Neuronal stem cell (in vitro differentiated cells): ENCODE measurements at regions not wholly inside any gene's neighbourhood (a gene's known extent, or its start where the extent isn't known, plus 50 kb on each side); places are given as distances from the start of the nearest gene placed in this dataset.

Experiments used
- DNase-seq: peaks from one replicate; pipeline ENCODE4 v3.0.0-alpha.2; 2013; ENCODE audit warnings: low spot score
- H2AFZ ChIP-seq: one replicate; pipeline ENCODE4 v1.6.1; 2013; ENCODE audit warnings: mild to moderate bottlenecking, low read length, inconsistent platforms
- H2AK5ac ChIP-seq: 2 replicates; pipeline ENCODE4 v1.6.1; 2013; ENCODE audit warnings: low read depth, mild to moderate bottlenecking, inconsistent platforms, low read length, moderate library complexity, mixed read lengths
- H2BK120ac ChIP-seq: 2 replicates; pipeline ENCODE4 v1.6.1; 2013; ENCODE audit warnings: low read depth, mild to moderate bottlenecking, inconsistent platforms, low read length, moderate library complexity, mixed read lengths
- H2BK12ac ChIP-seq: one replicate; pipeline ENCODE4 v1.6.1; 2013; ENCODE audit warnings: low read length, inconsistent platforms
- H2BK15ac ChIP-seq: 2 replicates; pipeline ENCODE4 v1.6.1; 2013; ENCODE audit warnings: mild to moderate bottlenecking, low read length, inconsistent platforms, mixed read lengths
- H2BK5ac ChIP-seq: one replicate; pipeline ENCODE4 v1.6.1; 2013; ENCODE audit warnings: inconsistent platforms, mild to moderate bottlenecking, low read length, moderate library complexity
- H3K14ac ChIP-seq: one replicate; pipeline ENCODE4 v1.6.1; 2013; ENCODE audit warnings: low read length, inconsistent platforms
- H3K18ac ChIP-seq: 2 replicates; pipeline ENCODE4 v1.6.1; 2013; ENCODE audit warnings: low read length, inconsistent platforms
- H3K23ac ChIP-seq: 2 replicates; pipeline ENCODE4 v1.6.1; 2013; ENCODE audit warnings: low read depth, mild to moderate bottlenecking, mixed read lengths, low read length, inconsistent platforms; ENCODE audit not compliant: poor library complexity
- H3K27ac ChIP-seq: replicated peaks from 3 replicates; pipeline ENCODE4 v1.5.1; 2013; ENCODE audit warnings: low read length, inconsistent platforms
- H3K27me3 ChIP-seq, 3 experiments: 2 replicates each; pipeline ENCODE4 v1.6.1; 2013; ENCODE audit warnings: low read length in 3 of 3, mild to moderate bottlenecking in 2 of 3, inconsistent platforms in 1 of 3, low read depth in 1 of 3, mixed read lengths in 1 of 3, moderate library complexity in 1 of 3; ENCODE audit not compliant: control insufficient read depth in 3 of 3, insufficient read depth in 3 of 3
- H3K36me3 ChIP-seq, 2 donors: replicated peaks in 1 of 2; 2 replicates each; pipeline ENCODE4 v1.6.1; 2013; ENCODE audit warnings: low read length in 2 of 2; ENCODE audit not compliant: control insufficient read depth in 2 of 2, insufficient read depth in 2 of 2
- H3K4ac ChIP-seq: 2 replicates; pipeline ENCODE4 v1.6.1; 2013; ENCODE audit warnings: inconsistent platforms, mild to moderate bottlenecking, low read length, moderate library complexity
- H3K4me1 ChIP-seq, 2 donors: 1 replicate in 1 of 2; 2 replicates in 1 of 2; pipeline ENCODE4 v1.6.1; 2013; ENCODE audit warnings: low read length in 2 of 2, low read depth in 1 of 2; ENCODE audit not compliant: control insufficient read depth in 2 of 2, insufficient read depth in 1 of 2
- H3K4me2 ChIP-seq: one replicate; pipeline ENCODE4 v1.6.1; 2013; ENCODE audit warnings: mild to moderate bottlenecking, low read length, inconsistent platforms; ENCODE audit not compliant: insufficient read depth, poor library complexity, severe bottlenecking
- H3K4me3 ChIP-seq, 2 donors: 2 replicates each; pipeline ENCODE4 v1.5.1; 2013; ENCODE audit warnings: low read length in 2 of 2, mild to moderate bottlenecking in 2 of 2, inconsistent platforms in 1 of 2, moderate library complexity in 1 of 2
- H3K79me1 ChIP-seq: one replicate; pipeline ENCODE4 v1.6.1; 2013; ENCODE audit warnings: low read depth, mild to moderate bottlenecking, inconsistent platforms, low read length, moderate library complexity
- H3K9ac ChIP-seq: one replicate; pipeline ENCODE4 v1.6.1; 2013; ENCODE audit warnings: mild to moderate bottlenecking, low read depth, low read length, inconsistent platforms; ENCODE audit not compliant: poor library complexity
- H3K9me3 ChIP-seq, 2 donors: replicated peaks in 1 of 2; 2 replicates each; pipeline versions ENCODE3 to v1.6.1; 2013; ENCODE audit warnings: low read length in 2 of 2, mild to moderate bottlenecking in 2 of 2, inconsistent platforms in 1 of 2, low read depth in 1 of 2, mixed read lengths in 1 of 2, moderate library complexity in 1 of 2; ENCODE audit not compliant: control insufficient read depth in 2 of 2, insufficient read depth in 1 of 2
- H4K8ac ChIP-seq: one replicate; pipeline ENCODE4 v1.6.1; 2013; ENCODE audit warnings: low read depth, mild to moderate bottlenecking, inconsistent platforms, low read length, moderate library complexity
- H4K91ac ChIP-seq: one replicate; pipeline ENCODE4 v1.6.1; 2013; ENCODE audit warnings: low read length, low read depth, mild to moderate bottlenecking, inconsistent platforms; ENCODE audit not compliant: poor library complexity
- WGBS, 2 donors: extraction: QIAGEN DNeasy Blood & Tissue Kit; methylation state at CpG; one replicate each; pipeline ENCODE4 v1.1.7; 2013; ENCODE audit warnings: missing lambda C conversion rate in 2 of 2, mixed read lengths in 1 of 2; ENCODE audit not compliant: insufficient read length in 2 of 2, insufficient replicate concordance in 1 of 2; ENCODE audit errors: extremely low coverage in 2 of 2; 5-methylcytosine and 5-hydroxymethylcytosine counted together

DNA sequence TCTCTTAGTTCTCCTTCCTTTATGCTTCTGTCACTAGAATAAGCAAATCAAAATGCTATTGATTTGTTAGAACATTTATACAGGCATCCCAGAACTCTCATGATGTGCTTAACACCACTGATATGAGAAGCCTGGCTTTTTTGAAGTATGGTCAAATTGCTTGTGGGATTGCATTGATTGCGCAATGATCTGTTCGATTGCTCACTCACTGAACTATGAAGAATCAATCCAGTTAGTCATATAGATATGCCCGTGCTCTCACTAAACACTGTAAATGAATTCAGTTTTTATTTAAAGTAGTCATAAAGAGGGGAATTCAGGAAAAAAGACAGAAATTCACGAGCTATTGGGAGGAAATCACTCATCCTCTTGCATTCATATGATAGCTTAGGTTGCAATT lies 1237.8 kb downstream of the SUCLG1 start:
- no peak for DNase-seq

DNA sequence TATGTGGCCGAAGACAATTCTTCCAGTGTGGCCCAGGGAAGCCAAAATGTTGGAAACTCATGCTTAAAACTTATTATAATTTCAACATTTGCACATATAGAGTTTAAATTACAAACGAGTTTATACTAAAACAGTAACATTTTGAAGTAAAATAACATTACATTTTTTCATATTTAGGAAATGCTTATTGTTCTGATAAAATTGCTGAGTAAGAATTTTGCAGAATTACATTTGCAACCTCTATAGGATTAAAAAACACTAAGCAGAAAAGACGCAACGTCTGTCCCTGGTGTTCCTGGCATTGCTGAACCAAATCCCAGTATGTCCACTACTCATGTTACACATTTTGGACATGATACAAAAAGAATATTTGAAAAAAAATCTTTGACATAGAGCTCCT lies 1241.2 kb downstream of the SUCLG1 start:
- no peak overlapping the region for H3K27ac ChIP-seq
- no peaks in the 10 kb centered on the region for H3K36me3 ChIP-seq
- no peaks in the 10 kb centered on the region for H3K27me3 ChIP-seq
- H3K4me3 ChIP-seq = no peak overlapping the region
- no peaks in the 10 kb centered on the region for H3K9me3 ChIP-seq
- H2BK120ac ChIP-seq = no peak overlapping the region
- no peak overlapping the region for H3K23ac ChIP-seq
- no peak for DNase-seq
- H4K8ac ChIP-seq = no peak overlapping the region
- H2AFZ ChIP-seq = no peak overlapping the region
- no CpG with 5 or more reads among the region's 4 CpGs for WGBS, 2 donors
- H2AK5ac ChIP-seq = no peak overlapping the region
- no peaks in the 10 kb centered on the region for H3K79me1 ChIP-seq
- no peak overlapping the region for H4K91ac ChIP-seq
- H3K4me1 ChIP-seq = no peaks in the 10 kb centered on the region
- H2BK12ac ChIP-seq = no peak overlapping the region
- H2BK15ac ChIP-seq = no peak overlapping the region
- H3K4me2 ChIP-seq = no peak overlapping the region
- H3K9ac ChIP-seq = no peak overlapping the region
- H3K4ac ChIP-seq = no peak overlapping the region
- H3K14ac ChIP-seq = no peak overlapping the region
- H2BK5ac ChIP-seq = no peak overlapping the region
- no peak overlapping the region for H3K18ac ChIP-seq

More for the DNA sequence above, 1237.8 kb downstream of the SUCLG1 start:
- Histone ChIP-seq H3K9me3 (no peaks in the 10 kb centered on the region), H2BK15ac (no peak overlapping the region), H2BK12ac (no peak overlapping the region), H3K27ac (no peak overlapping the region), H3K79me1 (no peaks in the 10 kb centered on the region), H3K36me3 (no peaks in the 10 kb centered on the region), H3K4ac (no peak overlapping the region), H3K27me3 (no peaks in the 10 kb centered on the region), H3K4me3 (no peak overlapping the region), H3K14ac (no peak overlapping the region), H4K8ac (no peak overlapping the region), H3K18ac (no peak overlapping the region), H2AK5ac (no peak overlapping the region), H3K4me1 (peaks cover 0 to 3% of the 10 kb centered on the region in 2 donors), H2BK120ac (no peak overlapping the region), H4K91ac (no peak overlapping the region), H3K23ac (no peak overlapping the region), H3K9ac (no peak overlapping the region), H2BK5ac (no peak overlapping the region), H3K4me2 (no peak overlapping the region), H2AFZ (no peak overlapping the region)
- no CpG with 5 or more reads among the region's 4 CpGs for WGBS, 2 donors

DNA sequence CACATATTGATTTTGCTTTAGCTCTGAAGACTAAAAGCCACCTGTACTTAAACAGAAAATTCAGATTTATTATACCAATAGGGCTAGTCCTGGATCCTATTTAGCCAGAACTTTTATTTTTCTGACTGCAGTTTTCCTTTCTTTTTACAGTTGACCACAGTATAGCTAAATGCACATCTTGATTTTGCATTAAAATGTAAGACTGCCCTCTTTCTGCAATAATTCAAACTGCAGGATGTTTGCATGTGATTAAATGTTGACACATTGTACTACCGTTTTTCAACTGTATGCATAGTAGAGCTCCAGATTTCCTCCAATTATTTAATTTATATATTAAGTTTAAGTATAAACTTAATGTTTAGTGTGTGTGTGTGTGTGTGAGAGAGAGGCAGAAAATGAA lies 1262.9 kb downstream of the SUCLG1 start:
- Histone ChIP-seq H3K36me3 (no peaks in the 10 kb centered on the region), H3K27ac (no peak overlapping the region), H2BK15ac (no peak overlapping the region), H3K79me1 (no peaks in the 10 kb centered on the region), H2BK120ac (no peak overlapping the region), H3K18ac (no peak overlapping the region), H2BK12ac (no peak overlapping the region), H3K9me3 (no peaks in the 10 kb centered on the region), H3K4ac (no peak overlapping the region), H3K4me1 (no peaks in the 10 kb centered on the region), H3K9ac (no peak overlapping the region), H3K23ac (no peak overlapping the region), H3K4me2 (no peak overlapping the region), H4K91ac (no peak overlapping the region), H2AK5ac (no peak overlapping the region), H4K8ac (no peak overlapping the region), H2BK5ac (no peak overlapping the region), H3K14ac (no peak overlapping the region), H3K4me3 (no peak overlapping the region), H3K27me3 (no peaks in the 10 kb centered on the region), H2AFZ (peak overlapping the region; percentile 12)
- no peak for DNase-seq
- WGBS, 2 donors = no CpG with 5 or more reads among the region's 1 CpG

DNA sequence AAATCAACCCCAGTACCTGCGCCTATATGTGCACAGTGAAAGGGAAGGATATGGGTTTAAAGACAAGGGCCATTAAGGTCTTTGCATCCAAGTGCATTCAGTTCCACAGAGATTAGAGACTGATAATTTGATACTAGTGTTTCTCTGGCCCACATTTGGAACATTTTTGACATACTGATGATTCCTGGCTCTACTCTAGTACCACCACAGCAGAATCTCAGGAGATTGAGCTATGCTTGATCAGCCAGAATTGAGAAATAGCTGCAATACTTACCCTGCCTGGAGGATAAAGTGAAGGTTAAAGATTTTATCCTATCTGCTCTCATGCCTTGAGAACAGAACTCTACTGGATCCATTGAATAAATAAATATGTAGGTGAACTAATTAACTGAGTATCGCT lies 1267.8 kb downstream of the SUCLG1 start:
- Histone ChIP-seq H2BK12ac (no peak overlapping the region), H3K14ac (no peak overlapping the region), H3K9me3 (no peaks in the 10 kb centered on the region), H3K9ac (no peak overlapping the region), H4K8ac (no peak overlapping the region), H2AFZ (no peak overlapping the region), H3K27ac (no peak overlapping the region), H3K36me3 (no peaks in the 10 kb centered on the region), H2AK5ac (no peak overlapping the region), H3K4me1 (no peaks in the 10 kb centered on the region), H3K79me1 (no peaks in the 10 kb centered on the region), H3K27me3 (no peaks in the 10 kb centered on the region), H3K4me3 (no peak overlapping the region), H2BK120ac (no peak overlapping the region), H3K4me2 (no peak overlapping the region), H3K23ac (no peak overlapping the region), H2BK15ac (no peak overlapping the region), H4K91ac (no peak overlapping the region), H3K18ac (no peak overlapping the region), H3K4ac (no peak overlapping the region), H2BK5ac (no peak overlapping the region)
- no CpG with 5 or more reads among the region's 2 CpGs for WGBS, 2 donors
- DNase-seq = no peak
